Mesendoderm (in vitro differentiated cells): ENCODE measurements at regions not wholly inside any gene's neighbourhood (a gene's known extent, or its start where the extent isn't known, plus 50 kb on each side); places are given as distances from the start of the nearest gene placed in this dataset.

ENCODE experiments used
- DNase-seq: peaks from one replicate; pipeline ENCODE4 v3.0.0; 2013
- H2AK5ac ChIP-seq: 2 replicates; pipeline ENCODE4 v1.6.1; 2013; ENCODE audit warnings: low read length, inconsistent platforms
- H2BK120ac ChIP-seq: 2 replicates; pipeline ENCODE4 v1.6.1; 2013; ENCODE audit warnings: low read depth, mild to moderate bottlenecking, low read length, moderate library complexity, mixed read lengths
- H2BK15ac ChIP-seq: replicated peaks from 2 replicates; pipeline ENCODE4 v1.6.1; 2013; ENCODE audit warnings: low read depth, mild to moderate bottlenecking, moderate library complexity
- H2BK5ac ChIP-seq: 2 replicates; pipeline ENCODE4 v1.6.1; 2013; ENCODE audit warnings: low read length, inconsistent platforms
- H3K18ac ChIP-seq: 2 replicates; pipeline ENCODE4 v1.6.1; 2013; ENCODE audit warnings: mild to moderate bottlenecking, low read length, mixed read lengths
- H3K23ac ChIP-seq: one replicate; pipeline ENCODE4 v1.6.1; 2013; ENCODE audit warnings: low read length
- H3K27ac ChIP-seq: 2 replicates; pipeline ENCODE4 v1.5.1; 2013; ENCODE audit warnings: low read depth, mild to moderate bottlenecking, inconsistent platforms, low read length, moderate library complexity
- H3K27me3 ChIP-seq: 2 replicates; pipeline ENCODE4 v1.6.1; 2013; ENCODE audit warnings: low read length, control low read depth, mild to moderate bottlenecking, inconsistent platforms; ENCODE audit not compliant: insufficient read depth, poor library complexity
- H3K36me3 ChIP-seq: 2 replicates; pipeline ENCODE4 v1.6.1; 2013; ENCODE audit warnings: low read length, inconsistent platforms; ENCODE audit not compliant: control insufficient read depth, insufficient read depth
- H3K4ac ChIP-seq: one replicate; pipeline ENCODE4 v1.6.1; 2013; ENCODE audit warnings: low read depth, mild to moderate bottlenecking, low read length, moderate library complexity
- H3K4me1 ChIP-seq: 2 replicates; pipeline ENCODE4 v1.6.1; 2013; ENCODE audit warnings: low read depth, low read length, inconsistent platforms; ENCODE audit not compliant: control insufficient read depth
- H3K4me2 ChIP-seq: 2 replicates; pipeline ENCODE4 v1.6.1; 2013; ENCODE audit warnings: low read length
- H3K4me3 ChIP-seq: 2 replicates; pipeline ENCODE4 v1.5.1; 2013; ENCODE audit warnings: mild to moderate bottlenecking, low read length
- H3K56ac ChIP-seq: one replicate; pipeline ENCODE4 v1.6.1; 2013; ENCODE audit warnings: low read length
- H3K79me1 ChIP-seq: 2 replicates; pipeline ENCODE4 v1.6.1; 2013; ENCODE audit warnings: low read length, inconsistent platforms
- H3K79me2 ChIP-seq: 2 replicates; pipeline ENCODE4 v1.6.1; 2013; ENCODE audit warnings: mild to moderate bottlenecking, low read length; ENCODE audit not compliant: control insufficient read depth, insufficient read depth
- H3K9ac ChIP-seq: 2 replicates; pipeline ENCODE4 v1.6.1; 2013; ENCODE audit warnings: low read length, inconsistent platforms
- H4K5ac ChIP-seq: one replicate; pipeline ENCODE4 v1.6.1; 2013; ENCODE audit warnings: low read length
- H4K8ac ChIP-seq: one replicate; pipeline ENCODE4 v1.6.1; 2013; ENCODE audit warnings: low read depth, mild to moderate bottlenecking, control low read depth, low read length, moderate library complexity
- WGBS: extraction: QIAGEN DNeasy Blood & Tissue Kit; methylation state at CpG from one replicate; pipeline ENCODE4 v1.1.7; 2013; ENCODE audit warnings: low lambda C conversion rate, missing lambda C conversion rate; ENCODE audit not compliant: insufficient coverage; ENCODE audit errors: extremely low coverage; 5-methylcytosine and 5-hydroxymethylcytosine counted together

- H2BK120ac ChIP-seq, result no peak overlapping the region
- H3K4me2 ChIP-seq, result no peak overlapping the region
- no peak overlapping the region for H3K9ac ChIP-seq
- H3K56ac ChIP-seq, result no peak overlapping the region
- H4K5ac ChIP-seq, result no peak overlapping the region
- no peak overlapping the region for H3K23ac ChIP-seq
- H3K18ac ChIP-seq, result no peak overlapping the region
- DNase-seq, result no peak
- no peak overlapping the region for H3K4ac ChIP-seq
- no peak overlapping the region for H2AK5ac ChIP-seq
- no peak overlapping the region for H2BK15ac ChIP-seq
- no peaks in the 10 kb centered on the region for H3K36me3 ChIP-seq
- no peak overlapping the region for H2BK5ac ChIP-seq
- H4K8ac ChIP-seq, result no peak overlapping the region
- H3K4me3 ChIP-seq, result no peak overlapping the region
- H3K27ac ChIP-seq, result no peak overlapping the region
- no CpG with 5 or more reads among the region's 4 CpGs for WGBS
- no peaks in the 10 kb centered on the region for H3K4me1 ChIP-seq
- no peaks in the 10 kb centered on the region for H3K79me2 ChIP-seq
- H3K79me1 ChIP-seq, result no peaks in the 10 kb centered on the region
- H3K27me3 ChIP-seq, result no peaks in the 10 kb centered on the region
Observed at GRCh38 chr20:4549711-4550259, 136.5 kb upstream of the PRNP start.

GRCh38 chr20:4548552-4548951, 137.7 kb upstream of the PRNP start:
- H4K8ac ChIP-seq, result no peak overlapping the region
- H3K27me3 ChIP-seq, result no peaks in the 10 kb centered on the region
- H3K4me2 ChIP-seq, result no peak overlapping the region
- H3K56ac ChIP-seq, result no peak overlapping the region
- no peak overlapping the region for H4K5ac ChIP-seq
- no peak overlapping the region for H2AK5ac ChIP-seq
- H3K36me3 ChIP-seq, result no peaks in the 10 kb centered on the region
- no peaks in the 10 kb centered on the region for H3K4me1 ChIP-seq
- no peak for DNase-seq
- H3K4ac ChIP-seq, result no peak overlapping the region
- H2BK15ac ChIP-seq, result no peak overlapping the region
- H3K18ac ChIP-seq, result no peak overlapping the region
- H3K9ac ChIP-seq, result no peak overlapping the region
- no peaks in the 10 kb centered on the region for H3K79me1 ChIP-seq
- no peak overlapping the region for H3K27ac ChIP-seq
- H3K23ac ChIP-seq, result no peak overlapping the region
- no peak overlapping the region for H2BK120ac ChIP-seq
- WGBS, result no CpG with 5 or more reads among the region's 2 CpGs
- H3K79me2 ChIP-seq, result no peaks in the 10 kb centered on the region
- H3K4me3 ChIP-seq, result no peak overlapping the region
- no peak overlapping the region for H2BK5ac ChIP-seq

GRCh38 chr20:4546786-4547185, 139.5 kb upstream of the PRNP start:
- no peak overlapping the region for H3K9ac ChIP-seq

GRCh38 chr20:4546342-4546741, 139.9 kb upstream of the PRNP start:
- Histone ChIP-seq H3K4me3 (no peak overlapping the region), H3K9ac (no peak overlapping the region), H3K36me3 (no peaks in the 10 kb centered on the region), H3K18ac (no peak overlapping the region), H3K79me1 (no peaks in the 10 kb centered on the region), H3K23ac (no peak overlapping the region), H4K5ac (no peak overlapping the region), H2AK5ac (no peak overlapping the region), H3K56ac (no peak overlapping the region), H3K4me2 (no peak overlapping the region), H3K4me1 (no peaks in the 10 kb centered on the region), H3K27ac (no peak overlapping the region), H4K8ac (no peak overlapping the region), H2BK120ac (no peak overlapping the region), H3K4ac (no peak overlapping the region), H3K79me2 (no peaks in the 10 kb centered on the region), H2BK15ac (no peak overlapping the region), H2BK5ac (no peak overlapping the region), H3K27me3 (no peaks in the 10 kb centered on the region)
- peak; percentile 34 for DNase-seq
- no CpG with 5 or more reads among the region's 1 CpG for WGBS

More at GRCh38 chr20:4546786-4547185, 139.5 kb upstream of the PRNP start:
- H3K79me1 ChIP-seq, result no peaks in the 10 kb centered on the region
- H3K79me2 ChIP-seq, result no peaks in the 10 kb centered on the region
- no peak overlapping the region for H3K4ac ChIP-seq
- H2AK5ac ChIP-seq, result no peak overlapping the region
- WGBS, result no CpG with 5 or more reads among the region's 2 CpGs
- no peak overlapping the region for H4K8ac ChIP-seq
- no peak overlapping the region for H3K27ac ChIP-seq
- DNase-seq, result no peak
- H3K4me3 ChIP-seq, result no peak overlapping the region
- no peak overlapping the region for H3K4me2 ChIP-seq
- no peak overlapping the region for H2BK15ac ChIP-seq
- H2BK120ac ChIP-seq, result no peak overlapping the region
- no peaks in the 10 kb centered on the region for H3K4me1 ChIP-seq
- H3K18ac ChIP-seq, result no peak overlapping the region
- H2BK5ac ChIP-seq, result no peak overlapping the region
- H3K56ac ChIP-seq, result no peak overlapping the region
- no peaks in the 10 kb centered on the region for H3K27me3 ChIP-seq
- H4K5ac ChIP-seq, result no peak overlapping the region
- H3K36me3 ChIP-seq, result no peaks in the 10 kb centered on the region
- no peak overlapping the region for H3K23ac ChIP-seq

GRCh38 chr20:4545526-4545925, 140.7 kb upstream of the PRNP start:
- Histone ChIP-seq H3K4me1 (no peaks in the 10 kb centered on the region), H3K36me3 (no peaks in the 10 kb centered on the region), H3K56ac (no peak overlapping the region), H3K9ac (no peak overlapping the region), H3K23ac (no peak overlapping the region), H3K4me2 (no peak overlapping the region), H4K5ac (no peak overlapping the region), H2BK120ac (no peak overlapping the region), H3K27ac (no peak overlapping the region), H3K4me3 (no peak overlapping the region), H2AK5ac (no peak overlapping the region), H2BK15ac (no peak overlapping the region), H3K27me3 (no peaks in the 10 kb centered on the region), H3K18ac (no peak overlapping the region), H3K4ac (no peak overlapping the region), H4K8ac (no peak overlapping the region), H3K79me1 (no peaks in the 10 kb centered on the region), H2BK5ac (no peak overlapping the region), H3K79me2 (no peaks in the 10 kb centered on the region)
- no peak for DNase-seq
- WGBS, result no CpG with 5 or more reads among the region's 2 CpGs

- WGBS, result no CpG with 5 or more reads among the region's 2 CpGs
Observed at GRCh38 chr20:4544765-4545164, 141.5 kb upstream of the PRNP start.

More at GRCh38 chr20:4544765-4545164, 141.5 kb upstream of the PRNP start:
- no peaks in the 10 kb centered on the region for H3K36me3 ChIP-seq
- H2BK5ac ChIP-seq, result no peak overlapping the region
- H3K9ac ChIP-seq, result no peak overlapping the region
- DNase-seq, result no peak
- no peak overlapping the region for H3K4me2 ChIP-seq
- H3K27ac ChIP-seq, result no peak overlapping the region
- H4K8ac ChIP-seq, result no peak overlapping the region
- H3K23ac ChIP-seq, result no peak overlapping the region
- no peak overlapping the region for H3K4me3 ChIP-seq
- no peak overlapping the region for H3K4ac ChIP-seq
- H3K79me1 ChIP-seq, result no peaks in the 10 kb centered on the region
- no peak overlapping the region for H4K5ac ChIP-seq
- H3K79me2 ChIP-seq, result no peaks in the 10 kb centered on the region
- H3K4me1 ChIP-seq, result no peaks in the 10 kb centered on the region
- H3K27me3 ChIP-seq, result no peaks in the 10 kb centered on the region
- H2BK15ac ChIP-seq, result no peak overlapping the region
- H3K56ac ChIP-seq, result no peak overlapping the region
- no peak overlapping the region for H3K18ac ChIP-seq
- H2AK5ac ChIP-seq, result no peak overlapping the region
- no peak overlapping the region for H2BK120ac ChIP-seq
